Midbrain (tissue), 1 donor: ENCODE measurements at regions not wholly inside any gene's neighbourhood (a gene's known extent, or its start where the extent isn't known, plus 50 kb on each side); places are given as distances from the start of the nearest gene placed in this dataset.
"Not testable (repeated sequence)": the region's sequence is repeated elsewhere in the genome, so short reads cannot be mapped to it uniquely, and the experiment has no call there.

Experiments
- DNase-seq: peaks from one replicate; lab custom pipeline; 2025; lab: John Stamatoyannopoulos, UW

GRCh38 chrX:40373641-40374040, 207.1 kb upstream of the ATP6AP2 start:
- DNase-seq = no peak

DNA sequence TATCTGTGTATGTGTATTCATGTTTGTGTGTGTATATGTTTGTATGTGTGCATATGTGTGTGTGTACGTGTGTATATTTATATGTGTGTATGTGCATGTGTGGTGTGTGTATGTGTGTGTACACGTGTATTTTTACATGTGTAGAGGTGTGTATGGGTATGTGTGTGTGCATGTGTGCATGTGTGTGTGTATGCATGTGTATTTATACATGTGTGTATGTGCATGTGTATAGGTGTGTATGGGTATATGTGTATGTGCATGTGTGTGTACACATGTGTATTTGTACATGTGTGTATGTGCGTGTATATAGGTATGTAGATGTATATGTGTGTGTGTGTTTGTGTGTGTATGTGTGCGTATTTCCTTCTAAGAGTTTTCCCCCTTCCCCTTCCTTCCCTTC, 207.7 kb upstream of the ATP6AP2 start:
- no peak for DNase-seq

- DNase-seq = no peak
Measured at GRCh38 chrX:40371376-40371775, 209.4 kb upstream of the ATP6AP2 start.

DNA sequence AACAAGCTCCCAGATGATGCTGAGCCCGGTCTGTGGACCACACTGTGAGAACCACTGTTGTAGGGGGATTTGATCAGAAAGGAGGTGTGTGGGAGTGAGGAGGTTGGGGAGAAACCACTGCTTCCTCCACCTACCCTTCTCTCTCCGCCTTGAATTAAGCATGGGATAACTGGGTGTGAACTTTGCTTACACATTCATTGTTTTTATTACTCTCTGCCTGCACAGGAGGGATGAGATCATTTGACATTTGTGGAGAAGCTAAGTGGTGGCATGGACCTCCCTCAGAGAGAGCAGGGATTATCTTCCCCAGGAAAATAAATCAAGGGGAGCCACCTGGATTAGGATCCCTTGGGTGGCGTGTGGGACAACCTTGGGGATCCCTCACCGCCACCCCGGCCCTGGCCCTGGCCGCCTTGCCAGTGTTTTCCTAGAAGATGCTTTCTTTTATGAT, 212.1 kb upstream of the ATP6AP2 start:
- DNase-seq = no peak

DNA sequence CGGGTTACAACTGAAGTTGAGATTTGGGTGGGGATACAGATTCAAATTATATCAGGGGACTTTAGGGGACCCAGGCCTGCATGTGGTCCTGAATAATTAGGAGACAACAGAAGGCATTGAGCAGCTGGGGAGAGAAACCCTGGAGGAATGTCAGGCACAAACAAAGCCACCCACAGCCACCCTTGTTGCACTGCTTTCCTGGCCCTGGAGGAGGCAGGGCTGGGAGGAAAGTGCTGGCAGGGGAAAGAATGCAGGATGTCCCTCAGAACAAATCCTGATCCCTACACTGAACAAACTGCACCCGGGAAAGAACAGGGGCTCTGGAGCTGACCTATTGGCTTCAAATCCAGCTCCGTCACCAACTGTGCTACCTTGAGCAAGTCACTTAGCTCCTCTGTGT, 214.1 kb upstream of the ATP6AP2 start:
- no peak for DNase-seq

DNA sequence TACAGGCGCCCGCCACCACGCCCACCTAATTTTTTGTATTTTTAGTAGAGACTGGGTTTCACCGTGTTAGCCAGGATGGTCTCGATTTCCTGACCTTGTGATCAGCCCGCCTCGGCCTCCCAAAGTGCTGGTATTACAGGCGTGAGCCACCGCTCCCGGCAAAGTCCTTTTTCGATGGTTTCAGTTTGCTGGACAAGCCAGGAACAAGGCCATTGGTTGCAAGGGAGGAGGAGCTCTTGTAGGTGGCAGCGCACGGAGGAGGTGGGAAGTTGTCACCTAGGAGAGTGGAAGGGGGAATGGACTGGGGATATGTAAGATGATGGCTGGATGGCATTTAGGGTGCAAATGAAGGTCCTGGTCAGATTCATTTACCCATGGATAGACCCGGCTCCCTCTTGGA, 218.5 kb upstream of the ATP6AP2 start:
- not testable (repeated sequence) for DNase-seq

GRCh38 chrX:40360557-40360956, 220.2 kb upstream of the ATP6AP2 start:
- DNase-seq = no peak

DNA sequence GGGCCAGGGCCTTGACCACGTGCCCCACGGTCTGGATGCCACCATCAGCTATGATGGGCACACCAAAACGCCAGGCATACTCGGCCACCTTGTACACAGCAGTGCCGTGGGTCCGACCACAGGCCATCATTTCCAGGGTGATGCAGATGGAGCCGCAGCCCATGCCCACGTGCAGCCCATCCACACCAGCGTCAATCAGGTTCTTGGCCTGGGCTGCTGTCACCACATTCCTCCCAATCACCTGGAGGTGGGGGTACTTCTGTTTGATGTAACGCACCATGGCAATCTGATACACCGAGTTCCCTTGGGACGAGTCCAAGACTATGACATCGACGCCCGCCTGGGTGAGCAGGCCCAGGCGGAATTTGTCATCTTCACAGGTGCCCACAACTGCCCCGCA, 221.2 kb upstream of the ATP6AP2 start:
- no peak for DNase-seq

DNA sequence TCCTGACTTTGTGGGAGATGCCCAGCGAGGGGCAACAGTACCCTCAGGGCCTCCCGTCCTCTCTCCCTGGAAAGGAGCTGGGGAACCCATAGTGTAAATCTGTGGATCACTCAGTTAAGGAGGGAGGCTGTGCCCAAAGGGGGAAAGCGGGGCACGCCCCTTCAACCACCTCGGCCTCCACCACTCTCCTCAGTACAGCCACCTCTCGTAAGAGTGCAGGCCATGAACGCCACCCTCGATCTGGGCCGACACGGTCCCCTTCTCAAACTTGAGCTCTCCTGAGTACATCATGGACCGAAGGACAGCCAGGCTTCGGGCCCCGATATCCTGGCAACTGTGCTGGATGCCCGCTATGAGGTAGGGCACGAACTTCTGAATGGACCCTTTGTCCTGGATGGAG, 221.8 kb upstream of the ATP6AP2 start:
- no peak for DNase-seq

- DNase-seq = no peak
Measured at GRCh38 chrX:40349251-40349650, 231.5 kb upstream of the ATP6AP2 start.

DNA sequence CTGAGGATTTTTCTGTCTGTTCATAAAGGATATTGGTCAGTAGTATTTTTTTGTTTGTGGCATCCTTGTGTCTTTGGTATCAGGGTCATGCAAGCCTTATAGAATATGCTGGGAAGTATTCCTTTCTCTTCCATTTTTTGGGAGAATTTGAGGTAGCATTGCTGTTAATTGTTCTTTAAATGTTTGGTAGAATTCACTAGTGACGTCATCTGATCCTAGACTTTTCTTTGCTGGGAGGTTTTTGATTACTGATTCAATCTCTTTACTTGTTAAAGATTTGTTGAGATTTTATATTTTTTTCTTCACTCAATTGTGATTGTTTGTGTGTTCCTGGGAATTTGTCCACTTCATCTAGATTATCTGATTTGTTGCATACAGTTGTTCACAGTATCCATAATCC, 234.4 kb upstream of the ATP6AP2 start:
- DNase-seq = no peak

DNA sequence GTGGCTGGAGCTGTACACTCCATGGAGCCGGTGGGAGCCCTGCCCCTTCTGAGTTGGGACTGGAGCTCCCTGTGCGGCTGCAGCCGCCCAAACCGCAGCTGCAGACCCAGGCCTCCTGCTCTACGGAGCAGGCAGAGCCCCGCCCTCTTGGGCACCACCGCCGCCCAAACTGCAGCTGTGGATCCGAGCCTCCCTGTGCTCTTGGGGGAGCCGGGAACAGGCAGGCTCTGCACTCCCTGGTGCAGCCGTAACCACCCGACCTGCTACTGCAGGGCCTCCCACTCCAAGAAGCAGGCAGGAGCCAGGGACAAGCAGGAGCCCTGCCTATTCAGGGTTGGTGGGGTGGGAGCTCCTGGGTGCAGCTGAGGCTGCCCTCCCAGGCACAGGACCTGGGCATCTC, 237.5 kb upstream of the ATP6AP2 start:
- no peak for DNase-seq

- DNase-seq = no peak
Measured at GRCh38 chrX:40340116-40340515, 240.7 kb upstream of the ATP6AP2 start.

- no peak for DNase-seq
Measured at GRCh38 chrX:40333344-40333743, 235.6 kb upstream of the BCOR start.

GRCh38 chrX:40331762-40332161, 234.0 kb upstream of the BCOR start:
- DNase-seq = no peak

DNA sequence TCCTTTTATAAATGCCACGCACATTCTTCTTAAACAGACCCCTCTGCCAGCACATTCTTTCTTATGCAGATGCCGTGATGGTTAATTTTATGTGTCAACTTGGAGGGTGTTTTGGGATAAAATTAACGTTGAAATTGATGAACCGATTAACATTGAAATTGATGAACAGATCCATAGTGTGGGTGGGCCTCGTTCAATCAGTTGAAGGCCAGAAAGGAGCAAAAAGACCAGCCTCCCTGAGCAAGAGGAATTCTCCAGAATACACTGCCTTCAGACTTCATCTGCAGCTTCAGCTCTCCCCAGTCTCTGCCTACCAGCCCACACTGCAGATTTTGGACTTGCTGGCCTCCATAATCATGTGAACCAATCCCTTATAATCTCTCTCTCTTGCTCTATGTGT, 233.6 kb upstream of the BCOR start:
- DNase-seq = no peak

DNA sequence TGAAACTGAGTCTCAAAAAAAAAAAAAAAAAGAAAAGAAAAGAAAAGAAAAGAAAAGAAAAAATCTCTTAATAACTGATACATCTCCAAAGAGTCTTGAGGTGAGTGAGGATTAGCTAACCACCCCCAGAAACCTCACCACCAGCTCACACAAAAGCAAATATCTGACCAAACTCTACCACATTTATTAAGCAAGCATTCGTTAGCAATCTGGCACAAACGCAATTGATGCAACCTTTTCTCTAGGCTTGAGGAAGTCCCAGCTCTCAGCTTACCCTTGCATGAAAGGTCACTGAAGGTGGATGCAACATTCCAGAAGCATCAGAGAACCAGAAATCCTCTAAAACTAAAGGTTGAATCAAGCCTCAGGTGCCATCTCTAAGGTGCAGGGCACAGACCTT, 231.9 kb upstream of the BCOR start:
- no peak for DNase-seq

DNA sequence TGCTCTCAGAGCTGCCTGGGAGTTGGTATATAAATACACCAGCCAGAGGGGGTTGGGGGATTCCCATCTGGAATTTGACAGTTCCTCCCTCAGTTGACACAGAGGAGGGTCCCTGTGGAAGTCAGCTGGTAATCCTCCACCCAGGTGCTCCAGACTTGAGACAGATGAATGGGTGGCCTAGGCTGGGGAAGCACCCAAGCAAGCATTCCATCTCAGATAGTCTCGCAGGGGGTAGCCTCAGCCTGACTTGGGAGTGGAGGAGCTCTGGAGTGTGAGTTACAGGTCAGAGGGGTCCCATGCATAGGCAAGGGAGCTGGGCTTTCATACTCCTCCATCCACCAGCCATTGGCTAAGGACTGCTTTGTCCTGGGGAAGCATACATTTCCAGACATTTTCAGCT, 229.3 kb upstream of the BCOR start:
- no peak for DNase-seq

- DNase-seq = no peak
Measured at GRCh38 chrX:40326186-40326965, 228.6 kb upstream of the BCOR start.

DNA sequence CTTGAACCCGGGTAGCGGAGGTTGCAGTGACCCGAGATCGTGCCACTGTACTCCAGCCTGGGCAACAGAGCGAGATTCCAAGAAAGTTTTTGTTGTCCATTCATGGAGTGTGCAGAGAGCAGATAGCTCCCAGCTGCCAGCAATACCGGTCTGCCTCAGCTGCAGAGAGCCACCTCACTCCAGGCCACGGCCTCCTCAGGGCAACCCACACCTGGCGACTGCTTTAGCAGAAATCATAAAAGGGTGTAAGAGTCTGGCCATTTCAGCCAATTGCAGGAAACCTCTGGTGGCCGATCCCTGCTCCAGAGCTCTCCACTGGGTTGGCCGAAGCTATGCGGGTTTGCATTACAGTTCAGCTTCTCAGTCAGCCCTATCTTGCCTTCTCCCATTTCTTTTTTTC, 227.4 kb upstream of the BCOR start:
- DNase-seq = no peak

DNA sequence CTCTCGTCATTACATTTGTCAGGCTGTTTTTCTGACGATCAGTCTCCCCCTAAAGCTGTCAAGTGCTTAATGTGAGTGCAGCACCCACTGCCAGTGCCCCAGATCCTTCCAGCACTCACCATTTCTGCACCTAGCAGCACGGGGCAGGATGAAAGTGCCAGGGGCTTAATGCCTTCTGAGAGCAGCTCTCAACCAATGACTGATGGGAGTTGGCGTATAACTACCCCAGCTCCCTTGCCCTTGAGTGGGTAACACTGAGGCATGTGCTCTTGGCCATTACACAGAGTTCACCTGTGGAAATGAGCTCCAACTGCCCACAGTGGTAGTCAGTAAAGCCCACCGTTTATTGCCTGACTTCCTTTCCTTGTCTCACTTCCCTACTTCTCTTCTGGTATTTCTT, 226.2 kb upstream of the BCOR start:
- no peak for DNase-seq

DNA sequence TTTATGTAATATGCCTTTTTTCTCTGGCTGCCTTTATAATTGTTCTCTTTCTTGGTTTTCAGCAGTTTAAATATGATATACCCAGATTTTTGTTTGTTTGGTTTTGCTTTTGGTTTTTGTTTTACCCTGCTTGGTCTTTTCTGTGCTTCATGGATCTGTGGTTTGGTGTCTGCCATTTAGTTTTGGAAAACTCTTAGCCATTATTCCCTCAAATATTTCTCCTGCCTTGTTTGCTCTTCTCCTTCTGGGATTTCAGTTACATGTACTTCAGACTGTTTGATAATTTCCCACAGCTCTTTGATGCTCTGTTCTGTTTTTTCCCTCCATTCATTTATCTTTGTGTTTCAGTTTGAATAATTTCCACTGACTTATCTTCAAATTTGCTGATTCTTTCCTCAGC, 223.1 kb upstream of the BCOR start:
- DNase-seq = no peak

DNA sequence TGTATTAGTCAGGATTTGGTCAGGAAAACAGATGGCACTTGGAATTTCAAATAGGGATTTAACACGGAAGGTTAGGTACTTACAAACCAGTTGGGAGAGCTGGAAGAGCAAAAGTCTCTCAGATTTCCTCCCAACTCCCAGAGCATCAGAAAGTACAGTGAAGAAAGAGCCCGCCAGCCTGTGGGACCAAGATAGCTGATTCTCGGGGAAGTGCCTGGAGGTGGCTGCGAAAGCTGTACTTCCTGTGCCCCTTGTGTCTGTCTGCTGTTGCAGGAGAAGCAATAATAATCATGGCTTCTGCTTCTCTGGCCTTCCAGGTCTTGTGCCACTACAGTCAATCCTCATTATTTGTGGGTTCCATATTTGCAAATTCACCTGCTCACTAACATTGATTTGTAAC, 221.0 kb upstream of the BCOR start:
- DNase-seq = no peak

GRCh38 chrX:40318076-40318475, 220.3 kb upstream of the BCOR start:
- DNase-seq = no peak
